SK-N-SH treated with all-trans-retinoic acid at 6 μM for 48 hours (cell line): ENCODE measurements at regions not wholly inside any gene's neighbourhood (a gene's known extent, or its start where the extent isn't known, plus 50 kb on each side); places are given as distances from the start of the nearest gene placed in this dataset.

ENCODE experiments used
- TF ChIP-seq, protein P1 (sequence below): fragments of 250-450 bp; sonication (Bioruptor Pico); IDR thresholded peaks from 2 replicates; pipeline ENCODE4 v1.8.0; 2020; ENCODE audit warnings: mild to moderate bottlenecking, moderate library complexity, borderline replicate concordance
- TF ChIP-seq, protein P2 (sequence below): fragments of 250-450 bp; sonication (Bioruptor Pico); IDR thresholded peaks from 2 replicates; pipeline ENCODE4 v1.5.0; 2020; ENCODE audit warnings: mild to moderate bottlenecking, moderate library complexity

DNA sequence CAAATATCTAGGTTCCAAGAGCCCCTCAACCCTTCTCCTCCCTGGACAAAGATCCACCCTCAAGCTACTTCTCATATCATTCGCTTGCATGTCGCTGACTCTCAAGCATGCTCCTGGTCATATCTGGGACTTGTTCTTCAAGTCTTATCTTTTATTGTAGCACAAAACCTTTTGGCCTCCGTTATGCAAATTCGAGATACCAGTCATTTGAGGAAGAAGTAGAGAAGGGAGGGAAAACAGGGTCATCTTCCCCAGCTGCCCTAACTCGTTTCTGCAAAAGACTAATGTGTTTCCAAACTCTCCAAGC is 63.8 kb upstream of the ETS2 start:
- TF ChIP-seq, protein P1, sequence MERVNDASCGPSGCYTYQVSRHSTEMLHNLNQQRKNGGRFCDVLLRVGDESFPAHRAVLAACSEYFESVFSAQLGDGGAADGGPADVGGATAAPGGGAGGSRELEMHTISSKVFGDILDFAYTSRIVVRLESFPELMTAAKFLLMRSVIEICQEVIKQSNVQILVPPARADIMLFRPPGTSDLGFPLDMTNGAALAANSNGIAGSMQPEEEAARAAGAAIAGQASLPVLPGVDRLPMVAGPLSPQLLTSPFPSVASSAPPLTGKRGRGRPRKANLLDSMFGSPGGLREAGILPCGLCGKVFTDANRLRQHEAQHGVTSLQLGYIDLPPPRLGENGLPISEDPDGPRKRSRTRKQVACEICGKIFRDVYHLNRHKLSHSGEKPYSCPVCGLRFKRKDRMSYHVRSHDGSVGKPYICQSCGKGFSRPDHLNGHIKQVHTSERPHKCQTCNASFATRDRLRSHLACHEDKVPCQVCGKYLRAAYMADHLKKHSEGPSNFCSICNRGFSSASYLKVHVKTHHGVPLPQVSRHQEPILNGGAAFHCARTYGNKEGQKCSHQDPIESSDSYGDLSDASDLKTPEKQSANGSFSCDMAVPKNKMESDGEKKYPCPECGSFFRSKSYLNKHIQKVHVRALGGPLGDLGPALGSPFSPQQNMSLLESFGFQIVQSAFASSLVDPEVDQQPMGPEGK (CRISPR knock-in tag) = no peak
- TF ChIP-seq, protein P2, sequence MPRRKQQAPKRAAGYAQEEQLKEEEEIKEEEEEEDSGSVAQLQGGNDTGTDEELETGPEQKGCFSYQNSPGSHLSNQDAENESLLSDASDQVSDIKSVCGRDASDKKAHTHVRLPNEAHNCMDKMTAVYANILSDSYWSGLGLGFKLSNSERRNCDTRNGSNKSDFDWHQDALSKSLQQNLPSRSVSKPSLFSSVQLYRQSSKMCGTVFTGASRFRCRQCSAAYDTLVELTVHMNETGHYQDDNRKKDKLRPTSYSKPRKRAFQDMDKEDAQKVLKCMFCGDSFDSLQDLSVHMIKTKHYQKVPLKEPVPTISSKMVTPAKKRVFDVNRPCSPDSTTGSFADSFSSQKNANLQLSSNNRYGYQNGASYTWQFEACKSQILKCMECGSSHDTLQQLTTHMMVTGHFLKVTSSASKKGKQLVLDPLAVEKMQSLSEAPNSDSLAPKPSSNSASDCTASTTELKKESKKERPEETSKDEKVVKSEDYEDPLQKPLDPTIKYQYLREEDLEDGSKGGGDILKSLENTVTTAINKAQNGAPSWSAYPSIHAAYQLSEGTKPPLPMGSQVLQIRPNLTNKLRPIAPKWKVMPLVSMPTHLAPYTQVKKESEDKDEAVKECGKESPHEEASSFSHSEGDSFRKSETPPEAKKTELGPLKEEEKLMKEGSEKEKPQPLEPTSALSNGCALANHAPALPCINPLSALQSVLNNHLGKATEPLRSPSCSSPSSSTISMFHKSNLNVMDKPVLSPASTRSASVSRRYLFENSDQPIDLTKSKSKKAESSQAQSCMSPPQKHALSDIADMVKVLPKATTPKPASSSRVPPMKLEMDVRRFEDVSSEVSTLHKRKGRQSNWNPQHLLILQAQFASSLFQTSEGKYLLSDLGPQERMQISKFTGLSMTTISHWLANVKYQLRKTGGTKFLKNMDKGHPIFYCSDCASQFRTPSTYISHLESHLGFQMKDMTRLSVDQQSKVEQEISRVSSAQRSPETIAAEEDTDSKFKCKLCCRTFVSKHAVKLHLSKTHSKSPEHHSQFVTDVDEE (CRISPR knock-in tag) = no peak
